ENCODE measurements at regions not wholly inside any gene's neighbourhood (a gene's known extent, or its start where the extent isn't known, plus 50 kb on each side); places are given as distances from the start of the nearest gene placed in this dataset.

DNA sequence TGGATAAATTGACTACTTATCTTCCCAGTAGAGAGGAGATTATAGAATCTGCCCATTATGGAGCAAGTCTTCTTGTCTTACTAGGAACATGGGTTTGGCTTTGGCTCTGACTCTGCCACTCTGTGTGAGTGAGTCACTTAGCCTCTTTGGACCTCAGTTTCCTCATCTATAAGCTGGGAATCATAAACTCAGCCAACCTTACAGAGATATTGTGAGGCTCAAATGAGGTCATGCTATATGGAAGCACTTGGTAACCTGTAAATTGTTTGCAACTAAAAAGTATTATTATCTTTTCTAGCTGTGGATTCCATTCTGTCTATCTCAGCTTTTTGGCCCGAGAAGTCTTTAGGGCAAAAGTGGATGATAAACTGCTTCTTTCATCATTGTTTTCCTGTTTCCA, 186.8 kb upstream of the TSC22D1 start:
- TF ChIP-seq GATA3 (IDR thresholded peaks at IDR 0.05; ENCODE audit: low read depth, low read length) (no peak), GATA2 (IDR thresholded peaks at IDR 0.05; ENCODE audit: low read depth, low read length) (no peak)

Measured in SH-SY5Y (cell line).